PC-3 (cell line): ENCODE measurements at regions not wholly inside any gene's neighbourhood (a gene's known extent, or its start where the extent isn't known, plus 50 kb on each side); places are given as distances from the start of the nearest gene placed in this dataset.
"Not testable (repeated sequence)": the region's sequence is repeated elsewhere in the genome, so short reads cannot be mapped to it uniquely, and the experiment has no call there.

Experiments used
- ATAC-seq: fragments of 200-7000 bp; cut with Tn5 transposase; 2 replicates; pipeline ENCODE4 v1.9.1; 2020; ENCODE audit warnings: mild to moderate bottlenecking, moderate library complexity
- BruUV-seq: library from RNA; stranded (reverse); fragments of 400-500 nt; replicated peaks from 2 replicates; lab custom pipeline; 2021; lab: Mats Ljungman, UMichigan
- CTCF ChIA-PET: fragments of 300-600 bp; sonication (Branson Sonifier 250); formaldehyde crosslinking; loops from one replicate; lab custom pipeline; 2022; ENCODE audit warnings: antibody characterized with exemption; lab: Charles Lee
- POLR2A ChIA-PET: fragments of 300-600 bp; sonication (Branson Sonifier 250); formaldehyde crosslinking; loops from one replicate; lab custom pipeline; 2022; ENCODE audit warnings: antibody characterized with exemption; ENCODE audit not compliant: unreplicated experiment; lab: Charles Lee
- DNase-seq: peaks from one replicate; pipeline ENCODE4 v3.0.0-alpha.2; 2015
- H2AFZ ChIP-seq: fragments of 300-600 bp; sonication (generic); 2 replicates; pipeline ENCODE4 v1.6.0; 2016; ENCODE audit warnings: antibody characterized with exemption, low read length
- H3F3A ChIP-seq: fragments of 300-600 bp; sonication (generic); one replicate; pipeline ENCODE4 v1.6.0; 2017; ENCODE audit warnings: antibody characterized with exemption, low read length, control low read depth, mild to moderate bottlenecking; ENCODE audit not compliant: unreplicated experiment
- H3K27ac ChIP-seq: fragments of 300-600 bp; sonication (generic); 2 replicates; pipeline ENCODE4 v1.5.1; 2016; ENCODE audit warnings: mild to moderate bottlenecking, low read length
- H3K27me3 ChIP-seq: fragments of 300-600 bp; sonication (generic); 2 replicates; pipeline ENCODE4 v1.6.1; 2016; ENCODE audit warnings: low read length, mixed read lengths
- H3K36me3 ChIP-seq: fragments of 300-600 bp; sonication (generic); 2 replicates; pipeline ENCODE4 v1.6.1; 2016; ENCODE audit warnings: low read depth, mixed run types, low read length, mixed read lengths
- H3K4me1 ChIP-seq: fragments of 300-600 bp; sonication (generic); 2 replicates; pipeline ENCODE4 v1.5.1; 2016; ENCODE audit warnings: low read length; ENCODE audit not compliant: insufficient read depth
- H3K4me2 ChIP-seq: fragments of 300-600 bp; sonication (generic); 2 replicates; pipeline ENCODE4 v1.6.0; 2016; ENCODE audit warnings: low read length
- H3K4me3 ChIP-seq: fragments of 300-600 bp; sonication (generic); 2 replicates; pipeline ENCODE4 v1.5.1; 2016; ENCODE audit warnings: mild to moderate bottlenecking, low read length, mixed read lengths
- H3K79me2 ChIP-seq: fragments of 300-600 bp; sonication (generic); 2 replicates; pipeline ENCODE4 v1.6.1; 2017; ENCODE audit warnings: low read length, mixed read lengths
- H3K9ac ChIP-seq: fragments of 300-600 bp; sonication (generic); 2 replicates; pipeline ENCODE4 v1.6.0; 2016; ENCODE audit warnings: mild to moderate bottlenecking, low read length
- H3K9me2 ChIP-seq: fragments of 300-600 bp; sonication (generic); replicated peaks from 2 replicates; pipeline ENCODE4 v1.6.1; 2016; ENCODE audit warnings: mixed run types, low read length, mixed read lengths
- H3K9me3 ChIP-seq: fragments of 300-600 bp; sonication (generic); 2 replicates; pipeline ENCODE4 v1.6.1; 2016; ENCODE audit warnings: low read length, mixed read lengths
- H4K20me1 ChIP-seq: fragments of 300-600 bp; sonication (generic); 2 replicates; pipeline ENCODE4 v1.6.1; 2016; ENCODE audit warnings: low read length, mixed read lengths
- CTCF ChIP-seq: fragments of 300-600 bp; sonication (generic); conservative IDR thresholded peaks from 2 replicates; pipeline ENCODE4 v1.5.1; 2017; ENCODE audit warnings: antibody characterized with exemption, low read depth, mild to moderate bottlenecking, low read length
- EZH2 ChIP-seq: fragments of 300-600 bp; sonication (generic); IDR thresholded peaks from one replicate; pipeline ENCODE4 v1.6.1; 2017; ENCODE audit warnings: antibody characterized with exemption, mild to moderate bottlenecking, low read length; ENCODE audit not compliant: unreplicated experiment
- EZH2phosphoT487 ChIP-seq: fragments of 300-600 bp; sonication (generic); IDR thresholded peaks from 2 replicates; pipeline ENCODE4 v1.6.1; 2018; ENCODE audit warnings: mild to moderate bottlenecking, antibody characterized with exemption, low read length, borderline replicate concordance
- intact Hi-C: fragments of 100-400 bp; cut with micrococcal nuclease; formaldehyde crosslinking; loops from 2 replicates; pipeline ENCODE4 v1.9.0; 2023

GRCh38 chr1:187848321-187848720 lies 1019.6 kb downstream of the PLA2G4A start:
- H3K9me2 ChIP-seq = no peaks in the 10 kb centered on the region
- H3K9me3 ChIP-seq = no peaks in the 10 kb centered on the region
- no peak overlapping the region for H3K4me3 ChIP-seq
- no peaks in the 10 kb centered on the region for H3F3A ChIP-seq
- no peak overlapping the region for H2AFZ ChIP-seq
- ATAC-seq (no peak), DNase-seq (no peak)
- H3K4me1 ChIP-seq = peaks cover 16% of the 10 kb centered on the region
- BruUV-seq = no TSS peak
- no peak overlapping the region for H3K9ac ChIP-seq
- CTCF ChIA-PET = no interaction called here
- intact Hi-C loops = no loop called here
- no peak overlapping the region for H3K4me2 ChIP-seq
- no peaks in the 10 kb centered on the region for H3K27me3 ChIP-seq
- POLR2A ChIA-PET = no interaction called here
- H3K27ac ChIP-seq = no peak overlapping the region
- H4K20me1 ChIP-seq = no peaks in the 10 kb centered on the region
- no peaks in the 10 kb centered on the region for H3K36me3 ChIP-seq
- H3K79me2 ChIP-seq = no peaks in the 10 kb centered on the region
- TF ChIP-seq EZH2 (no peak), EZH2phosphoT487 (no peak), CTCF (no peak)

- POLR2A ChIA-PET, DNase-seq, ATAC-seq: not testable (repeated sequence)
Observed at GRCh38 chr1:187850146-187850545, 1021.4 kb downstream of the PLA2G4A start.

GRCh38 chr1:187853505-187853904 lies 1024.8 kb downstream of the PLA2G4A start:
- intact Hi-C loops = no loop called here
- no peaks in the 10 kb centered on the region for H3K9me2 ChIP-seq
- no peaks in the 10 kb centered on the region for H4K20me1 ChIP-seq
- no peaks in the 10 kb centered on the region for H3K36me3 ChIP-seq
- no peaks in the 10 kb centered on the region for H3K9me3 ChIP-seq
- no peaks in the 10 kb centered on the region for H3F3A ChIP-seq
- ATAC-seq (no peak), DNase-seq (no peak)
- POLR2A ChIA-PET = no interaction called here
- H3K79me2 ChIP-seq = no peaks in the 10 kb centered on the region
- no peak overlapping the region for H3K27ac ChIP-seq
- no peaks in the 10 kb centered on the region for H3K4me1 ChIP-seq
- no peak for TF ChIP-seq EZH2phosphoT487
- no peak for TF ChIP-seq CTCF
- TF ChIP-seq EZH2 = no peak
- no peak overlapping the region for H2AFZ ChIP-seq
- H3K9ac ChIP-seq = no peak overlapping the region
- H3K4me2 ChIP-seq = no peak overlapping the region
- no TSS peak for BruUV-seq
- H3K4me3 ChIP-seq = no peak overlapping the region
- no peaks in the 10 kb centered on the region for H3K27me3 ChIP-seq
- CTCF ChIA-PET = no interaction called here

More at GRCh38 chr1:187850146-187850545, 1021.4 kb downstream of the PLA2G4A start:
- H3K4me1 ChIP-seq, H3F3A ChIP-seq, H3K27ac ChIP-seq, CTCF ChIA-PET, H4K20me1 ChIP-seq, H3K4me2 ChIP-seq, intact Hi-C loops, H3K27me3 ChIP-seq, H3K9ac ChIP-seq, H3K9me2 ChIP-seq, H3K36me3 ChIP-seq, H2AFZ ChIP-seq, BruUV-seq, H3K9me3 ChIP-seq, H3K4me3 ChIP-seq, H3K79me2 ChIP-seq: not testable (repeated sequence)
